ENCODE measurements at regions not wholly inside any gene's neighbourhood (a gene's known extent, or its start where the extent isn't known, plus 50 kb on each side); places are given as distances from the start of the nearest gene placed in this dataset.
A peak's percentile ranks its signal among the peaks of the same experiment; 100 is the strongest.
"Not testable (repeated sequence)": the region's sequence is repeated elsewhere in the genome, so short reads cannot be mapped to it uniquely, and the experiment has no call there.

- DNase-seq (ENCODE audit: low spot score): not testable (repeated sequence)
Observed at GRCh38 chr17:21470422-21470821, 94.3 kb downstream of the KCNJ12 start.

GRCh38 chr17:21470861-21471260 lies 94.7 kb downstream of the KCNJ12 start:
- DNase-seq (ENCODE audit: low spot score): no peak

DNA sequence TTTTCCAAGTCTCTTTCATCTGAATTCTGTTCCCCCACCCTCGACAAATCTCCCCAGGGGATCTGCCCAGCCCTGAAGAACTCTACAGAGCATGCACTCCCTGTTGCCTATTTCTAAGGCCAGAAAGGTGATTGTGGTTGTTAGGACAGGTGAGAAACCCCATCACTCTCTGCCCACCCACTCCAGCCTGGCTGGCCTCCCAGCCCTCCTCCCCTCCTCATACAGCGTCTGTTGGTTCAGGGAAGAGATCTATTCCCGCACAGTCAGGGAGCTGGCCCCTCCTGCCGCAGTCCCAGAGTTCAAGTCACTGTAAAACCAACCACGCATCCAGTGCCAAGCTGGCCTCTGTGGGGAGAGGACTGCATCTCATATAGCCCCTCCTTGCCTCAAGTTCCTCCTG lies 98.7 kb downstream of the KCNJ12 start:
- DNase-seq (ENCODE audit: low spot score): no peak

- no peak for DNase-seq (ENCODE audit: low spot score)
Observed at GRCh38 chr17:21475571-21475970, 99.4 kb downstream of the KCNJ12 start.

DNA sequence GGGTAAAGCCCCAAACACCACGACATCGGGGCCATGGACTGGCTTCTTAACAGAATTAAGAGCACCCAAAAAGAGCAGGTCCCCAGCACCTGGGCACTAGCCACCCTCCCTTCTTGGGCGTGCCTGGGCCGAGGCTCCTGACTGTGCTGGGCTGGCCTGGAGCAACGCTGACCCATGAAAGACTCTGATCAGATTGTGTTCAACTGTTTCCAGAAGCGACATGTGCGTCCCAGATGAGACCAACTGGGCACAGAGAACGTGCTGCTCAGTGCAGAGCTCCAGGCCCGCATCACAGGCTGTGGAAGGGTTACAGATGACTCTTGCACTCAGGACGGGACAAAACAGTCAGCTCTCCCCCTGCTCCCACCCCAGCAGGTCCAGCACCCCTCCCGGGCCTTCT lies 100.7 kb downstream of the KCNJ12 start:
- DNase-seq (ENCODE audit: low spot score): no peak

GRCh38 chr17:21482189-21482865 lies 106.2 kb downstream of the KCNJ12 start:
- DNase-seq (ENCODE audit: low spot score): peak; percentile 6

GRCh38 chr17:21488043-21488442 lies 111.9 kb downstream of the KCNJ12 start:
- DNase-seq (ENCODE audit: low spot score): not testable (repeated sequence)

DNA sequence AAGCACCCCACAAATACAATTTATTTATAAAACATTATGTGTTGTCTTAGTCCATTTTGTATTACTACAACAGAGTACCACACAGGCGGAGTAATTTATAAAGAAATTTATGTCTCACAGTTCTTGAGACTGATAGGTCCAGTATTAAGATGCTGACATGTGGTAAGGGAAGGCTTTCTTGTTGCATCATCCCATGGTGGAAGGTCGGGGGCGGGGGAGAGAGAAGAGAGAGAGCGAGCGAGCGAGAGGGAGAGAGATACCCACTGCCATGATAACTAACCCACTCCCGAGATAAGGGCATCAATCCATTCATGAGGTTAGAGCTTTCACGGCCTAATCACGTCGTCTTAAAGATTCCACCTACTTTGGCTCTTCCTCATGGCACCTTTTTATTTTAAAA lies 117.8 kb downstream of the KCNJ12 start:
- no peak for DNase-seq (ENCODE audit: low spot score)

DNA sequence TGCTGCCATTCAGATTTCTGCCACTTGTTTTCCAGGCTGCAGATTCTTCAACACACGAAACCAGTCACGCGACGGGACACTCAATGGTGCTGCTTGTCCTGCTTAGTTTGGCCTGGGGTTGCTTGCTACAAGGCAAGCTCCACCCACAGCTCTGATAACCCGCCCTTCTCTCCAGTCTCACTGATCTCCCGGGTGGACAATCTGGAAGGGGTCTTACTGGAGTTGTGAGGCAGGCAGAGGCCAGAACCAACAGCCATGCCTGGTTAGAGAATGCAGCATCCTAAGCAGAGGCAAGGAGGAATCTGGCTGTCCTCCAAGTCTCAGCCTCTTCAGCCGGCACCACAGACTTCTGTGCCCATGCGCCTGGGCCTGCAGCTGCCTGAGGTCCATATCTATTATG lies 119.1 kb downstream of the KCNJ12 start:
- DNase-seq (ENCODE audit: low spot score): no peak

DNA sequence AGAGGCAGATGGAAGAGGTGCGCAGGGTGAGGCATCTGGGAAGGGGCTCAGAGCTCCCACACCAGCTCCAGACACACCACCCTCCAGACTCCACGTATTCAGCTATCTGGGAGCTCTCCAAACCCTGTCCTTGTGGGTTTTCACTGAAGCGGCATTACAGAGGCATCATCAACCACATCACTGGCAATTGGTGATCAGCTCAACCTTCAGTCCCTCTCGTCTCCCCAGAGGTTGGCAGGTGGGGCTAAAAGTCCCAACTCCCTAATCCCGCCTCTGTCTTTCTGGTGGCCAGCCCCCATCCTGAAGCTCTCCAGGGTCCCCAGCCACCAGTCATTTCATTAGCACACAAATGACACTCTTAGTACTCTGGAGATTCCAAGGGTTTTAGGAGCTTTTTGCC lies 123.9 kb downstream of the KCNJ12 start:
- DNase-seq (ENCODE audit: low spot score): no peak

DNA sequence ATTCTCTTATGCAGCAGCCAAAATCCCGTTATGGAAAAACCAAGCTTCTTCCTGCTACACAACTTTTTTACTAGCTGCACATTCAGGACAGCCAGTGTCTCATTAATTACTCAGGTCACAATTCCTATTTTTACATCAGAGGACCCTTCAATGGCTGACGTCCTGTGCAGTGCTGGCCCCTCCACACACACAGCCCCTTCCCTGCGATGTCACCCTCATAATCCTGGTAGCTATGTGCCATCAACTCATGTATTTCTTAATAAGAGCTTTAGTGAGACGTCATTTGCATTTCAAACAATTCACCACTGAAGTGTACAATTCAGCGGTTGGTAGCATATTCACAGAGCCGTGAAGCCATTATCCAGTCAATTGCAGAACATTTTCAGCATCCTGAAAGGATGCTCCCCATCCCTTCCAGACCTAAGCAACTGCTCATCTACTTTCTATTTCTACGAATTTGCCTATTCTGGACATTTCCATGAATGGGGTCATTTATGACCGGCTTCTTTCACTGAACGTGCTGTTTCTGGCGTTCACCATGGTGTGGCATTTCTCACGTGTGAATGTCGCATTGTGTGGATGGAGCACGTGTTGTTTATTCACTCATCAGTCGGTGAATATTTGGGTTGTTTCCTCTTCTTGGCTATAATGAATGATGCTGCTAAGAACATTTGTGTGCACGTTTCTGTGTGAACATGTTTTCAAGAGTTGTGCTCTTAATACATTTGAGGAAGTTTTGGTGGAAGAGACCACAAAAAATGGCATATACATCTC lies 126.0 kb downstream of the KCNJ12 start:
- not testable (repeated sequence) for DNase-seq (ENCODE audit: low spot score)

- DNase-seq (ENCODE audit: low spot score): no peak
Observed at GRCh38 chr17:21505819-21506815, 130.0 kb downstream of the KCNJ12 start.

DNA sequence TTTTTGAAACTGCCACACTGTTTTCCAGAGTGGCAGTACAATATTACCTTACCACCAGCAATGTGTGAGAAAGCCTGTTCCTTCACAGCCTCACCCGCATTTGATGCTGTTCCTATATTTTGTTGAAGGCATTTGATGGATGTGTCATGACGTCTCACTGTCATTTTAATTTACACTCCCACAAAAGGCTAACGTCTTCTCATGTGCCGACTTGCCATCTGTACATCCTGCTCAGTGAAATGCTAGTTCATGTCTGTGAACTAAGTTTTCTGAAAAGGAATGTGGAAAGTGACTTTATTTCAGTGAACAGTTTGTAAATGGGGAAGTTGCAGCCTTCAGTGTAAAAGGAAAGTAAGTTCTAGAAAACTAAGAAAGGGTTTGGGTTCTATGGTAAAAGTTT lies 131.6 kb downstream of the KCNJ12 start:
- not testable (repeated sequence) for DNase-seq (ENCODE audit: low spot score)

DNA sequence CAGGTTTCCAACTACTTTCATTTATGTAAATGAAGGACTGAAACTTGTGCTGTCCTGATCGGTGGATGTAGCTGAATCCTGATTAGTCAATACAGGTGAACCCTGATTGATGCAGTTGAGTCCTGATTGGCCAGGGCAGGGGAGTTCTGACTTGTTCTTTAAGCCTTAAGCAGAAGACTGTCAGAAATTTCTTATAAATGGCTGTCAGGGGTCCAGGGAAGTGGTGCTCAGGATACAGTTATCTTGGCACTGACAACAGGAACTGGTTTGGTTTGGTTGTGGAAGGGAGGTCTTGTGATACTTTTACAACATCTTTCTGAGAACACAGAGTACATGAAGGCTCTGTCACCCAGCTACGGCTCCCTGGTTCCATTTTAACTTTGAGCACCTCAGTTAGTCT lies 132.1 kb downstream of the KCNJ12 start:
- DNase-seq (ENCODE audit: low spot score): no peak

- DNase-seq (ENCODE audit: low spot score): not testable (repeated sequence)
Observed at GRCh38 chr17:21509356-21509755, 133.2 kb downstream of the KCNJ12 start.

- peak; percentile 17 for DNase-seq (ENCODE audit: low spot score)
Observed at GRCh38 chr17:21510686-21511362, 134.7 kb downstream of the KCNJ12 start.

- peak; percentile 84 for DNase-seq (ENCODE audit: low spot score)
Observed at GRCh38 chr17:21511363-21512195, 135.4 kb downstream of the KCNJ12 start.

- DNase-seq (ENCODE audit: low spot score): no peak
Observed at GRCh38 chr17:21512307-21513011, 136.3 kb downstream of the KCNJ12 start.

DNA sequence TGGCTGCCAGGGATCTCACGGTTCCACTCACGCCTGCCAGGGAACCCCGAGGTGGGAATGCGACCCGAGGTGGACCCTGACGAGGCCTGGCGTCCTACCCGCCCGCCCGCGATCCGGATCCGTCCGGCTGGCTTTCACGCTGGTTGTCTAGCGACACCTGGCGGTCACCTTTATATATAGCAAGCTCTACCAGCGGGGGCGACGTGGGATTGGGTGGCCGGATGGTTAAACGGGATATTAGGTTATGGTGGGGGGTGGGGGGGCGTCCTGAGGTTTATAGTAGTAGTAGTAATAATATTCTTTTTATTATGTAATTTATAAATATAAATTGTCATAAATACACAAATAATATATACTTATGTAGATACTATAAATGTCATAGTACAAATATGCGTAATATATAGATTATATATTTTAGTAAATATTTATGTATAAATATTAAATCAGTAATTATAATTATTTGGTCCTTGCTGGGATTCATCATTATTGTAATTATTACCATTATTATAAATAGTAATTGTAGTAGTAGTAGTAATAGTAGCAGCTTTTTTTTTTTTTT lies 136.9 kb downstream of the KCNJ12 start:
- peak; percentile 75 for DNase-seq (ENCODE audit: low spot score)

DNA sequence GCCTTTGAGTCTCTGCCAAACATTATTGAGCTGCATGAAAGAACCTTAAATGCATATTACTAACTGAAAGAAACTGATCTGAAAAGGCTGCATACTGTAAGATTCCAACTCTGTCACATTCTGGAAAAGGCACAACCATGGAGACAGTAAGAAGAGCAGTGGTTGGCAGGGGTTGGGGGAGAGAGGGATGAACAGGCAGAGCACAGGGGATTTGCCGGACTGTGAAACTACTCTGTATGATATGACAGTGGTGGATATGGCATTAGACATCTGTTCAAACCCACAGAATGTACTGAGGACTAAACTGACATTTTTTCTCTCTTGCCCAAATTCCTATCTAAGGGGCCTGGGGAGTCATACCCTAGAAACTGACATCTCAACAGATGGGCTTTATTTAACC lies 138.4 kb downstream of the KCNJ12 start:
- DNase-seq (ENCODE audit: low spot score): not testable (repeated sequence)

Measured in cerebellar cortex (tissue), 1 donor.